Breast epithelium (tissue), 3 donors: ENCODE measurements at regions not wholly inside any gene's neighbourhood (a gene's known extent, or its start where the extent isn't known, plus 50 kb on each side); places are given as distances from the start of the nearest gene placed in this dataset.
"Not testable (repeated sequence)": the region's sequence is repeated elsewhere in the genome, so short reads cannot be mapped to it uniquely, and the experiment has no call there.

Source experiments
- POLR2A ChIP-seq: fragments of 450-650 bp; IDR thresholded peaks from one replicate; pipeline ENCODE4 v1.6.1; 2016; ENCODE audit warnings: antibody characterized with exemption, mild to moderate bottlenecking, moderate library complexity
- TF ChIP-seq, protein P1 (sequence below), 3 donors: fragments of 450-650 bp; IDR thresholded peaks; one replicate each; pipeline ENCODE4 v1.5.1; 2016 to 2017; ENCODE audit warnings: antibody characterized with exemption in 3 of 3, mild to moderate bottlenecking in 3 of 3, moderate library complexity in 3 of 3

DNA sequence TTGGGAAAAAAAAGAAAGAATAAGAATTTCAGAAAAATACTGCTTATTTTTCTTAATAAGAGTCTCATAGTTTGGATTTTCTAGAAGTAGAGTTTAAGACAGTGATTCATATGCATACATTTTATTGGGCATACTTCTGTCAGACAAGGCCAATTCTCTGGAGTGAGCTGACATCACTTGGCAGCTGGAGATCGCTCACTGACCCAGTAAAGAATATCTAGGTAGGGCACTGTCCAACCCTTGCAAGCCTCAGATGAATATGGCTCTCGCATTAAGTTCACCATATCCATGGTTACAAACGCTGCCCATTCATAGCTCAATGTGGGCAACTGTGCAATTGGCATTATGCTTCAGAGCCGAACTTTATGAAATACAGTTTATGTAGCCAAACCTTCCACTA lies 117.9 kb upstream of the C1QTNF3 start:
- TF ChIP-seq POLR2A = not testable (repeated sequence)
- TF ChIP-seq, protein P1, sequence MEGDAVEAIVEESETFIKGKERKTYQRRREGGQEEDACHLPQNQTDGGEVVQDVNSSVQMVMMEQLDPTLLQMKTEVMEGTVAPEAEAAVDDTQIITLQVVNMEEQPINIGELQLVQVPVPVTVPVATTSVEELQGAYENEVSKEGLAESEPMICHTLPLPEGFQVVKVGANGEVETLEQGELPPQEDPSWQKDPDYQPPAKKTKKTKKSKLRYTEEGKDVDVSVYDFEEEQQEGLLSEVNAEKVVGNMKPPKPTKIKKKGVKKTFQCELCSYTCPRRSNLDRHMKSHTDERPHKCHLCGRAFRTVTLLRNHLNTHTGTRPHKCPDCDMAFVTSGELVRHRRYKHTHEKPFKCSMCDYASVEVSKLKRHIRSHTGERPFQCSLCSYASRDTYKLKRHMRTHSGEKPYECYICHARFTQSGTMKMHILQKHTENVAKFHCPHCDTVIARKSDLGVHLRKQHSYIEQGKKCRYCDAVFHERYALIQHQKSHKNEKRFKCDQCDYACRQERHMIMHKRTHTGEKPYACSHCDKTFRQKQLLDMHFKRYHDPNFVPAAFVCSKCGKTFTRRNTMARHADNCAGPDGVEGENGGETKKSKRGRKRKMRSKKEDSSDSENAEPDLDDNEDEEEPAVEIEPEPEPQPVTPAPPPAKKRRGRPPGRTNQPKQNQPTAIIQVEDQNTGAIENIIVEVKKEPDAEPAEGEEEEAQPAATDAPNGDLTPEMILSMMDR (IDR thresholded peaks at IDR 0.05) = not testable (repeated sequence)
